ENCODE measurements at regions not wholly inside any gene's neighbourhood (a gene's known extent, or its start where the extent isn't known, plus 50 kb on each side); places are given as distances from the start of the nearest gene placed in this dataset.
A peak's percentile ranks its signal among the peaks of the same experiment; 100 is the strongest.

DNA sequence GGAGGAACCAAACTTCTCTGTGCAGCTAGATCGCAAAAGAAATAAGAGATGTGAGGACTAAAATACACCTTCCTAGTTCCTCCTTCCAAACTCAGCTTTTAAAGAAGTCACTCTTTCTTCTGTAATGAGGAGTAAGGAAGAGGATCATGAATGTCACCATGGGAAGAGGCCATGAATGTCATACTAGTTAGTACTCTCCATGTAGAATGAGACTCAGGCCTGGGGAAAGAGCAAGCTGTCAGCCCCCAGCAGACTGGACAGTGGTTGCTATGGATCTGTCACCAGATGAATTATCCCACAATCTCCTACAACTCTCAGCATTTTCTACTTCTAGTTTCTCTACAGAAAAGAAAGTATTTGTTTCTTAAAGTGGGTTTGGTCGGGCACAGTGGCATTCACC lies 57.1 kb upstream of the PRDM8 start:
- no peaks in the 10 kb centered on the region for H3K9me3 ChIP-seq
- no peak for DNase-seq
- no peak overlapping the region for H3K4me3 ChIP-seq
- H3K27me3 ChIP-seq, result no peaks in the 10 kb centered on the region
- no peaks in the 10 kb centered on the region for H3K36me3 ChIP-seq
- no peaks in the 10 kb centered on the region for H3K4me1 ChIP-seq
- H3K27ac ChIP-seq, result peak overlapping the region in 1 of 4 donors; percentile 3
- TF ChIP-seq POLR2A (IDR thresholded peaks at IDR 0.05), result no peak
- TF ChIP-seq, protein P1, sequence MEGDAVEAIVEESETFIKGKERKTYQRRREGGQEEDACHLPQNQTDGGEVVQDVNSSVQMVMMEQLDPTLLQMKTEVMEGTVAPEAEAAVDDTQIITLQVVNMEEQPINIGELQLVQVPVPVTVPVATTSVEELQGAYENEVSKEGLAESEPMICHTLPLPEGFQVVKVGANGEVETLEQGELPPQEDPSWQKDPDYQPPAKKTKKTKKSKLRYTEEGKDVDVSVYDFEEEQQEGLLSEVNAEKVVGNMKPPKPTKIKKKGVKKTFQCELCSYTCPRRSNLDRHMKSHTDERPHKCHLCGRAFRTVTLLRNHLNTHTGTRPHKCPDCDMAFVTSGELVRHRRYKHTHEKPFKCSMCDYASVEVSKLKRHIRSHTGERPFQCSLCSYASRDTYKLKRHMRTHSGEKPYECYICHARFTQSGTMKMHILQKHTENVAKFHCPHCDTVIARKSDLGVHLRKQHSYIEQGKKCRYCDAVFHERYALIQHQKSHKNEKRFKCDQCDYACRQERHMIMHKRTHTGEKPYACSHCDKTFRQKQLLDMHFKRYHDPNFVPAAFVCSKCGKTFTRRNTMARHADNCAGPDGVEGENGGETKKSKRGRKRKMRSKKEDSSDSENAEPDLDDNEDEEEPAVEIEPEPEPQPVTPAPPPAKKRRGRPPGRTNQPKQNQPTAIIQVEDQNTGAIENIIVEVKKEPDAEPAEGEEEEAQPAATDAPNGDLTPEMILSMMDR (IDR thresholded peaks at IDR 0.05), result no peak

DNA sequence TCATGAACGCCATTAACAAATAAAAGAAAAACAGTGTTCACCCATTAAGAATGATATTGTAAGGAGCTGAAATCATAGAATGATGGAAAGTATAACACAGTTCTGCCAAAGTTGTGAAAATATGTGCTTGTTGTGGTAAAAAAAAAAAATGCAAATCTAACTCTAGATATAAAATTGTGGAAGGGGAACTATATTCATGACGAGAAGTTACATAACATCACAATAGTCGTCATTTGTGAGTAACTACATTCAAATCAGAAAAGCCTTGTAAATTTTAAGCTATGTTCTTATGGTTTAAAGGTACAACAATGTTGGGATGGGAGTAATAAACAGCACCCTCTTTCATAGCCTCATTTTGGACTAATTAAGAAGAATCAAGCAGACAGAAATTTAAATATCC lies 57.6 kb upstream of the PRDM8 start:
- H3K9me3 ChIP-seq, result no peaks in the 10 kb centered on the region
- H3K27ac ChIP-seq, result no peak overlapping the region
- DNase-seq, result no peak
- H3K4me3 ChIP-seq, result no peak overlapping the region
- H3K27me3 ChIP-seq, result no peaks in the 10 kb centered on the region
- no peaks in the 10 kb centered on the region for H3K36me3 ChIP-seq
- TF ChIP-seq, protein P1 (IDR thresholded peaks at IDR 0.05), result no peak
- H3K4me1 ChIP-seq, result no peaks in the 10 kb centered on the region

DNA sequence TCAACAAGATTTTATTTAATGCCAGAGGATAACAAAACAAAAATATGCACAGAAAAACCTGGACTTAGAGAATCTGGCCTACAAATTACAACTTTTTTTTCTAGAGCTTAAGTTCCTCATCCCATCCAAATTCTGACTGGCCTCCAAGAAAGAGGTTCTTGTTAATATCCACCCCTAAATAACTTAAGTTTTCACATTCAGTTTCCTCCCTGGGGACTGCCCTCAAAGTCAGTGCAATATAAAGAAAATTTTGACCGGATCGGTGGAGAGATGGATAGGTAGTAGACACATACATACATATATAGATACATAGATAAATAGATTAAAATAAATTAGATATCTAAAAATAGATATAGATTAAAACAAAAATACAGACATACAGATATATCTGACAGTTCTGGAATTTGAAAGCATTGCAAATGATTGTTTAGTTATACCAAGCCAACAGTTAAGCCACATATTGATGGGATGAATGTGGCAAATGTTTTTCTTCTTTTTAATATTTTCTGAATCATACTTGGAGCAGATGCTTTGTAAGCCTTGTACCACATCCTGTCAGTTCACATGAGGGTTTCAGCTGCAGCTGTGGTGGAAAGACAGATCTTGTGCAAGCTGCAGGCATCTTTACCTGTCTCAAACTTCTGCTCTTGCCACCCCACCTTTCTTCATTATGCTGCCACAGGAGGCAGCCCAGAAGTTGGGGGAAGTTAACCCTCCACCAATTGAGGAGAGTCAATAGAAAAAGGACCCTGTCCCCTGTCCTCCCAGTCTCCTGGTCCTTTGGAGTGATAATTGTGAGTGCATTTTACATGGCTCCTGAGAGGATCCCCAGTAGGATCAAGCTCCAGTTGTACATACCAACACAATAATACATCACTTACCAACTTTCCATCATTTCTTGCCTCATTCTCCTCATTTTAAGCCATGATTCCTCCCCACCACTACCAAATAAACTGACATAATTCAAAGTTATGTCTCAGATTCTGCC lies 58.5 kb upstream of the PRDM8 start:
- DNase-seq, result peak in 2 of 3 donors; percentile 44 to 70
- Histone ChIP-seq H3K36me3 (no peaks in the 10 kb centered on the region), H3K4me1 (no peaks in the 10 kb centered on the region), H3K27ac (peak overlapping the region in 1 of 4 donors; percentile 20), H3K4me3 (no peak overlapping the region), H3K27me3 (no peaks in the 10 kb centered on the region), H3K9me3 (no peaks in the 10 kb centered on the region)
- no peak for TF ChIP-seq POLR2A (IDR thresholded peaks at IDR 0.05)
- TF ChIP-seq, protein P1 (IDR thresholded peaks at IDR 0.05), result no peak

DNA sequence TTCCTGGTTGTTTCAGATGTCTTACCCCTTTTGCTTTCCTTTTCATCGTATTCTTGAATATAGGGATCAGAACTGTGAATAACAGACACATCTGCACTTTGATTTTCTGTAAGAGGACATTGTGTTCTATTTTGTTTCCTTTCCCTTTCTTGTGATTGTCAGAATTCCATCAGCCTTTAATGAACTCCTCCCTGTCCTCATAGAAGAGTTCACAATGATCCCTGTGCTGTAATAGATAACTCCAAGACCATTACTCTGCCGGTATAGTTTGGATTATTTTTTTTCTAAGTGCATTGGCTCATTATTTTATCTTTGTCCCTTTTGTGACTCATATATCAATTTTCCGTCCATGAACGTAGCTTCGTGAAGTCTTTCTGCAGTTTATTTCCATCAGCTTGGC lies 59.7 kb upstream of the PRDM8 start:
- TF ChIP-seq, protein P1 (IDR thresholded peaks at IDR 0.05), result no peak
- TF ChIP-seq POLR2A (IDR thresholded peaks at IDR 0.05), result no peak
- Histone ChIP-seq H3K9me3 (no peaks in the 10 kb centered on the region), H3K4me1 (no peaks in the 10 kb centered on the region), H3K4me3 (no peak overlapping the region), H3K36me3 (no peaks in the 10 kb centered on the region), H3K27me3 (no peaks in the 10 kb centered on the region), H3K27ac (no peak overlapping the region)
- DNase-seq, result no peak

DNA sequence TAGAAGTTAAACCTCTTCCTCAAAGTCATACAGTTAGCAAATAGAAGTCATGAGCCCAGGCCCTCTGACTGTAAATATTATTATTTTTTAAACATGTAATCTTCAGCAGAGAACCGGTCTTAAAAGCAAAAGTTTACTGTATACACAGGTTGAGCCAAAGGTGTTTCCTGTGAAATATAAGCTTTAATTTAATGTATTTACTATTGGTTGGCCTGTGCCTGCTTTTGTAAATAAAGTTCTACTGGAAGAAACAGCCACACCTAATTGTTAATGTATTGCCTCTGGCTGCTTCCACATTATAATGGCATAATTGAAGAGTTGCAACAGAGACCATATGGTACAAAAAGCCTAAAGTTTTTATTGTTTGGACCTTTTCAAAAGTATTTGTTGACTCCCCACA lies 61.0 kb upstream of the PRDM8 start:
- H3K27ac ChIP-seq, result no peak overlapping the region
- TF ChIP-seq, protein P1 (IDR thresholded peaks at IDR 0.05), result no peak
- no peak for TF ChIP-seq POLR2A (IDR thresholded peaks at IDR 0.05)
- no peak overlapping the region for H3K4me3 ChIP-seq
- H3K9me3 ChIP-seq, result no peaks in the 10 kb centered on the region
- no peak for DNase-seq
- no peaks in the 10 kb centered on the region for H3K27me3 ChIP-seq
- H3K36me3 ChIP-seq, result no peaks in the 10 kb centered on the region
- no peaks in the 10 kb centered on the region for H3K4me1 ChIP-seq

Data from Peyer's patch (tissue), 4 donors.